ENCODE measurements at regions not wholly inside any gene's neighbourhood (a gene's known extent, or its start where the extent isn't known, plus 50 kb on each side); places are given as distances from the start of the nearest gene placed in this dataset.
"Not testable (repeated sequence)": the region's sequence is repeated elsewhere in the genome, so short reads cannot be mapped to it uniquely, and the experiment has no call there.

DNA sequence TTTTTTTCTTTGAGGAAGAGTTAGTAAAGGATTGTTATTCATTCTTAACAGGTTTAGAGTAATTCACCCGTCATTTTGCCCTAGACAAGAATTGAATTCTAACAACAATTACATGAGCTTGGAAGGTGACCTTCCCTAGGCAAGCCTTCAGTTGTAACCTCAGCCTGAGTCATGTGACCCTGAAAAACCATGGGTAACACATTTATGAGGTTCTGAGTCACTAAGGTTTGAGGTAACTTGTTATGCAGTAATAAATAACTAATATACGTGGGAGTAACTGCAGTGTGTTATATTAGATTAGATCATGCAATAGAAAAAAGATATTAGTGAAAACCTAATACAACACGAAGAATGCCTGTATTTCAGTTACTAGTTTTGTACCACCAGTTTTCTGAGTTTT, 237.6 kb upstream of the NDN start:
- no peak for DNase-seq (ENCODE audit: low spot score)

DNA sequence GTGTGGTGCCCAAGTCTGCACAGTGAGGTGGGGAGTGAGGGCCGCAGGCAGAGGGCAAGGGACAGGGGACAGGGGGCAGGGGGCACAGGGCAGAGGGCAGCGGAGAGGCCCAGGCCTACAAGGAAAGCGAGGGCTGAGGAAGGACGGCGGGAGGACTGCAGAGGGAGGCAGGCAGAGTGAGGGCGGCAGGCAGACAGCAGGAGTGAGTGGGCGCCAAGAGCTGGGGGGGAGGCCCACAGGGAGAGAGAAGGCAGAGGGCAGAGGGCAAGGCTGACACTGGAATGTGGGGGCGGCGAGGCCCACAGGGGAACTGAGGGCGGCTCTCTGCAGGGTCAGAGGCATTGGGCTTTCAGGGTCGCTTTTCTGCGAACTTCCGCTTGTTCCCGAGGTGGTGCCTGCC, 267.8 kb upstream of the NDN start:
- DNase-seq (ENCODE audit: low spot score) = no peak

DNA sequence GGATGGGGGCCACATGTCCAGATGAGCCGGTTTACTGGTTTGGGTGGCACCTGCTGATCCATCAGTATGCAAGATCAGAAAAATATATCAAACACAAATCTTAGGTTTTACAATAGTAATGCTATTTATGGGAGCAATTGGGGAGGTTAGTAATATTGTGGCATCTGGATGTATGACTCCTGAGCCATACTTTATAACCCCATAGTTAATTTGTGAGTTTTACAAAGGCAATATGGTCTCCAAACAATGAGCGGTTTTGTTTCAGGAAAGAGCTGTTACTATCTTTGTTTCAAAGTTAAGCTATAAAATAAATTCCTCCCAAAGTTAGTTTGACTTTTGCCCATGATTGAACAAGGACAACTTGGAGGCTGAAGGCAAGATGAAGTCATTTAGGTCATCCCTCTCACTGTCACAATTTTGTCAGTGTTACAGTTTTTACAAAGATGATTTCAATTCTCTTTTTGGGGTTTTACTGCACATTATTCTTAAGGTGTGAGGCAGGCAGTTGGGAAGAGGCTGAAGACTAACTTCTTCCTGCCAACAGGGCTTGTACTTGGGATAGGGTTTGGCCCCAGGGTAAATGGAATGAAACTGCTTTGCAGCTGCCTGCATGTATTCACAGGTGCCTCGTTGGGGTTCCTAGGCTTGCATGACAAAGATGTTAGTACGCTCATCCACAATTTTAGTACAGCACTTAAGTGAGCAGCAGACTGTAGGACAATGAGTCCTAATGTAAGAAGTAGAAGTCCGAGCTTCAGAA, 296.6 kb upstream of the NDN start:
- no peak for DNase-seq (ENCODE audit: low spot score)

DNA sequence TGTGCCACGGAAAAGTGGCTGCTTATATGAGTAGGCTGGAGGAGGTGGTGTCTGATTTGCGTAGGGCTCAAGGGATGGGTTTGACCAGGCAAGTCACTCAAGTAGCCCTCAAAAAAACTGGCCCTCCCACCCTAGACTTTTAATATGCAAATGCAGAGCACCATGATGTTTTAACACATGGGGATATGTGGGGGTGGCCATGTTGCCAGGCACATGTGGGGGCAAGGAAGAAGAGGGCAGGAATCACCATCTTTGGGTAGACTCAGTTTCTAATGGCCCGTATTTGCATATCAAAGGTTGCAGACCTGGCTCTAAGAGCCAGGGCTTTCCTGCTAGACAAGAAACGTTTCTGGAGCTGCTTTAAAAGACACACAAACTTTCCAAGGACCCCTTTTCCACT, 307.2 kb upstream of the NDN start:
- DNase-seq (ENCODE audit: low spot score) = no peak

DNA sequence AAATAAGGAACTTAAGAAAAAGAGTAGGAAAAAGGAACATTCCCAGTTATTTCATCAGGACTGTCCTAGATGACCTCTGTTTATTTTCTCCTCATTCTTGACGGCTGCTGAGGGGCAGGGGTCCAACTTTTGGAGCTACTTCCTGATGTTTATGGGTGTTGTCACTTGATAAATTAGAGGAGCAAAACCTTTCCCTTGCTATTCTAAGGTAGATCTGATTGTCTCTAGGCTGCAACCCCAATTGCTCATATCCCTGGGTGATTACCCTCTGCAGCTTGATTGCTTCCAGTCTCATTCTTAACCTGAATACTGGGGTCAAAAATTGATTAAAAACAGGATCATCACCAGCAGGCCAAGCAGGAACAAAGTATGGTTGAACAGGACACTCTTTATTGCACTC, 311.0 kb upstream of the NDN start:
- no peak for DNase-seq (ENCODE audit: low spot score)

DNA sequence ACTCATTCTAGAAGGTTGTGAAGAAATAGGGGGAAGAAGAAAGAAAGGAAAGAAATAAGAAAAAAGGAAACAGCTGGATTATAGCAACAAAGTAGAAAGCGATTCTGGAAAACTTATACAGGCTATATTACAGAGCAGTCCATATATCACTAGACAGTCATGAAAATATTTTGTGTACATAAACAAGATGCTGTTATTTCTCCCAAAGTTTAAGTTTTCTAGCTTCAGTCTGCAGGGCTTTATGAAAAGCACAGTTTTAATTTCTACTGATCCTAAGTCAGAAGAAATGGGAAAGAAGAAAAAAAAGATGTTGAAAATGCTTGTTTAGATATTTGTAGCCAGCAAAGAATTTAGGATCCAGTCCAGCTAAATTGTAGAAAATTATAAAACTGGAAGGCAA, 321.4 kb upstream of the NDN start:
- DNase-seq (ENCODE audit: low spot score) = no peak

DNA sequence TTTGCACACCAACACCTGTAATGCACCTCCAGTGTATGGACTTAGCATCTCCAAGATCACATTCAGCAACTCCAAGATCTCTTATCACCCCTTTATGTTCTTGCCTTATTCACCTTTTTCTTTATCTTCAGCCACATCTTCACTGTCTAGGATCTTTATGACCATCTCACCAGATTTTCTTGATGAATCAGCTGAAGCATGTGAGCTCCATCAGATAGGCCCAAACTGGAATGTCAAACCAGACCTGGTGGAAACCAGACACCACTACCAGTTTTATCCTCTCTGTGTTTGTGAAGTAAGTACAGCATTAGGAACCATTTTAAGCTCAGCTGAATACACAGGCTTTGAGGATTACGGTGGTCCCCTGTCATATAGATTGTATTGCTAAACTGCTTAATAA, 330.4 kb upstream of the NDN start:
- DNase-seq (ENCODE audit: low spot score) = no peak

DNA sequence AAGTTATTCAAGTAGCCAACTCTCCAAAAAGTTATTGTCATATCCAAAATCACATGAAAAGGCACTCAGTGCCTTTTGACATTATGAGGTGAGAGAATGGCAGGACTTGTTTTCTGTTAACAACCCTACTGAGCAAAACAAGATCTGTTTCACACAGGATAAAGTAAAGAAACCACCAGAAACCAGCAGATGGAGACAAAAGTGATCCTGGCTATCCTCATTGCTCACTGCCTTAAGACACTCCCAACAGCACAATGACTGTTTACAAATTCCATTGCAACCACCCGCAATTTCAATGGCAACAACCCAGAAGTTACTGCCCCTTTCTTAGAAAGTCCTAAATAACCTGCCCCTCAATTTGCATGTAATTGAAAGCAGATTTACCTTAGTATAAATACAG, 352.6 kb upstream of the NDN start:
- no peak for DNase-seq (ENCODE audit: low spot score)

DNA sequence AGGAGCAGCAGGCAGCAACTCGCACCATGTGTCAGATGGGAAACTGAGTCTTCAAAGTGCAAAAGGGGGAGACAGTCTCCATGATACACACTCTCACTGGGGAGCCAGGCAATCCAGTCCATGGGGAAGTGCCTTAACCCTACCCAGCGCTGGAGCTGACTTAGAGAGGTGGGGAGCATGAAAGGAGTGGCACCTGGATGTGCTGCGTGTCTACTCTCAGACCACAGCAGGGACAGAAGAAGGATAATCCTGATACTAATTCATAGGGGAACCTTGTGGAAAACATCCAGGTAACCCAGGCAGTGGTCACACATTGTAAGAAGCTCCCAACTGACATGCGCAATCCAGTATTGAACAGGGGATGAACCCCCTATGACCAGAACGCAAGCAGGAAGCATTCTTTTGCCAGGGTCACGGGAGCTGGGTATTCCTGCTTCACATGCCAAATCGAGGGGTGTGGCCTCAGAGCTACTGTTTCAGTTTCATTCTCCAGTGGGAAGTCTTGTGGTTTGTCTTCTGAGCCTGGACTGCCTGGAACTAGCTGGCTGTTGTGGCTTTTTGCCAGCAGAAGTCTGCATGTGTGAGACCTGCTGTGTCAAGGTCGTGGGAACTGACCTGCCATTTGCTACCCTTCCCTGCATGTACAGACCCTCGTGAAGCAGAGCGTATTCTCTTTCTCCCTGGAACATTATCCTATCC, 367.6 kb upstream of the NDN start:
- DNase-seq (ENCODE audit: low spot score) = no peak

DNA sequence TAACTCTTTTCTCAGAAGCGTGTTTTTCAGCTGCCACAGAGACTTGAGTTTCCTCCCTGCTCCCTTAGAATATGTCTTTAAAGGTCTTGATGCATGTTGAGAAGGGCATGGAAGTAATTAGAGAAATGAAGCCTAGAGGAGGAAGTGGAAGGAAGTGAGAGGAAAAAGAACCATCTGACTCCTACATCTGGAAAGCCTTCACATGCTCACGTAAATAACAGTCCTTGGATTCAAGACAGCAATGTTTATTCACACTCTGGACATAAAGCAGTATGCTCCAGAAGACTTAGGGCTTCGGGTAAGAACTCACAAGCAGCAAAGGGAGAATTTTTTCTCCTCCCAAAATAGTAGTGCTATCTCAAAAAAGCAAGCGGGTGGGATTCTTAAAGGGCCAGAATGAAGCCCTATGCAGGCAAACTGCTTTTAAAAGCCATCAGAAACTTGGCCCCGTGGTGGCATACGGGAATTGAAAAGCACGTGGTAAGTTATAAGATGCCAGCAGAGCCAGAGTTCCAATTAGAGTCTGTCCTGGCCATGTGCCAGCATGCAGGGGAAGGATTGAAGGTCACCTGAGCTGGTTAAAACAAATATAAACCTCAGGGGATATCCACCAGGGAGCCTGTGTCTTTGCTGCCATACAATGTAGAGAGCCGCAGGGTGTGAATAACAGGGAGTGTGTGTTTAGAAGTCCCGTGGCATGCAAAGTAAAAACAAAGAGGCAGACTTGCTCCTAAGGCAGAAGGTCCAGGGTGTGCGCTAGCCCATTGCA, 380.8 kb upstream of the NDN start:
- no peak for DNase-seq (ENCODE audit: low spot score)

DNA sequence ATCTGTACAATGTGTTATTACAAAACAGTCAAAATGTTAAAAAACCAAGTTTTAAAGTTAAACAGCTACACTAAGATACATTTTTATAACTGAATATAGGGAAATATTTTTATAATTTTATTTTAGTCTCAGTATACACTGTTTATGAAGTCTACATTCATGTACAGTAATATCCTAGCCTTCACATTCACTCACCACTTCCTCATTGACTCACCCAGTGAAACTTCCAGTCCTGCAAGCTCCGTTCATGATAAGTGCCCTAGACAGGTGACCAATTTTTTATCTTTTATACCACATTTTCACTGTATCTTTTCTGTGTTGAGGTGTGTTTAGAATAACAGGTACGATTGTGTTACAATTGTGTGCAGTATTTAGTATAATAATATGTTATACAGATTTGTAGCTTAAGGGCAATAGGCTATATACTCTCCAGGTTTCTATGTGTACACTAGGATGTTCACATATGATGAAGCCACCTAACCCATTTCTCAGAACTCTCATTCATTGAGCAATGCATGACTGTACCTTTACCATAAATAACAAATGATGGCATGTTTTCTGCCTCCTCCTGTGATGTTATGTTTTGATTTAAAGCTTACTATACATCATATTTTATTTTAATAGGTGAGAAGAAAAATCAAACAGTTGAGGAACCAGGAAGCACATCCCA, 388.4 kb upstream of the NDN start:
- DNase-seq (ENCODE audit: low spot score) = no peak

DNA sequence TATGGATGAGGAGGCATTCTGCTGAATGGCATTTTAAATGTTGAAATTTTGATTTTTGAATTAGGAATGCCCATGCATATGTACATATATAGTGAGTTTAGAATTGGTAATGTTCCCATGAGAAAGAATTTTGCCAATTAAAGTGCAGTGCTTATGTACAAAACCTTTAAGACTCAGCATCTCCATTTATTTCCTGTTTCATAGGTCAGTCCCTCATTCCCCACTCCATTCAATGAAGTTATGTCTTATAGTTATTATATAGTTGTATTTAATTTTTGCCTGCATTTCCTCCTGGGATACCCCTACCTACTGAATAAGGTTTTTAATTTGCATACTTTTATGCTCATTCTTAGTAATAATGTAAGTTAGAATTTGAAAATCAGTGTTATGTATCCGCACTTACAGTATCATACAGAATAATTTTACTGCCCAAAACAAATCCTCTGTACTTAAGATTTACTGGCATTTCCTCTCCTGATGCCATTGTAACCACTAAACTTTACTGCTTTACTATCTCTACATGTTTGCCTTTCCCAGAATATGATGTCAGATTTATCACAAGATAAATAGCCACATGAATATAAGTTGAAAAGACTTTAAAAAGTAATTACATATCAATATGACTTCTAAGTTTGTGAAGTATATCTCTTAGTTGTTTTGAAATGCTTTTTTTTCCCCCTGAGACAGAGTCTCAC, 389.1 kb upstream of the NDN start:
- DNase-seq (ENCODE audit: low spot score) = no peak

DNA sequence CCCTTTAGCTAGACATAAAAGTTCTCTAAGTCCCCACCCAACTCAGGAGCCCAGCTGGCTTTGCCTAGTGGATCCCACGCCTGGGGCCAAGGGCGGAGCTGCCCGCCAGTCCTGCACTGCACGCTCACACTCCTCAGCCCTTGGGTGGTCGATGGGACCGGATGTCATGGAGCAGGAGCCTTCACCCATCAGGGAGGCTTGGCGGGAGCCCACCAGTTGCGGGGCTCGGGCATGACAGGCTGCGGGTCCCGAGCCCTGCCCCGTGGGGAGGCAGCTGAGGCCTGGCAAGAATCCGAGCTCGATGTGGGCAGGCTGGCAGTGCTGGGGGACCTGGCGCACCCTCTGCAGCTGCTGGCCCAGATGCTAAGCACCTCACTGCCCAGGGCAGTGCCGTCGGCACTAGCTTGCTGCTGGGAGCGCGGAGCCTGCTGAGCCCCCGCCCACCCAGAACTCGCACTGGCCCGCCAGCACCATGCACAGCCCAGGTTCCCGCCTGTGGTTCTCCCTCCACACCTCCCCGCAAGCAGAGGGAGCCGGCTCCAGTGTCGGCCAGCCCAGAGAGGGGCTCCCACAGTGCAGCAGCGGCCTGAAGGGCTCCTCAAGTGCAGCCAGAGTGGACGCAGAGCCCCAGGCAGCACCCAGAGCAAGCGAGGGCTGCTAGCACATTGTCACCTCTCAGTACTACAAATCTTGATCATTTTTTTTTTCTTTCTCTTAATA, 391.4 kb upstream of the NDN start:
- no peak for DNase-seq (ENCODE audit: low spot score)

DNA sequence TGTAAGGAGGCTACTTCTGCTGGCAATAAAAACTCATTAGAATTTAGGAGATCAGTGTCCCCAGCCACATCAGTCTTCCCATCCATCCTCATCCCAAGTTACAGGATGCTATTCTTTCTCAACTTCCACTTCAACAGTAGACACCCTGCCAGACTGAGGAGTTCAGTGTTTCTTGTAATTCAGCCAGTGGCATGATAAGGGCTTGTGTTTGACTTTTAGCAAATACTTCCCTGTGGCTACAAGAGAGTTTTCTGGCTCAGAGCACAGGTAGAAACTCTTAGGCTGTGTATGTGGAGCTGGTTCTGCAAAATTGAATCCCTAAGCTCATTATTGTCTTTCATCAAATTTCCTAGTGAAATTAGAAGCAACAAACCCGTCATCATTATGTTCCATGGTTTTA, 401.8 kb upstream of the NDN start:
- not testable (repeated sequence) for DNase-seq (ENCODE audit: low spot score)

DNA sequence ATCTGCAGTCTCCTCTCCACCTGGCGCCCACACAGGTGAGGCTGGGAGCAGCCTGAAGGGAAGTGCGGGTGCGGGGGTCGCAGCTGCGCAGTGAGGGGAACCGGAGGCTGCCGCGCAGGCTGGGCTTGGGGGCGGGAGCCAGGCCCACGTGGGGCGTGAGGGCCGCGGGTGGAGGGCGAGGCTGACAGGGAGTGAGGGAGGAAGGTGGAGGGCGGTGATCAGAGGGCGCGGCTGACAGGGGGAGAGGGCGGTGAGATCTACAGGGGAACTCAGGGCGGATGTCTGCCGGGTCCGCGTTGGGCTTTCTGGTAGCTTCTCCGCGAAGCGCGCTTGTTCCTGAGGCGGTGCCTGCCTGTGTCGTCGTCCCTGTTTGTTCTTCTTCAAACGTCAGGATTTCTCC, 414.4 kb upstream of the NDN start:
- not testable (repeated sequence) for DNase-seq (ENCODE audit: low spot score)

DNA sequence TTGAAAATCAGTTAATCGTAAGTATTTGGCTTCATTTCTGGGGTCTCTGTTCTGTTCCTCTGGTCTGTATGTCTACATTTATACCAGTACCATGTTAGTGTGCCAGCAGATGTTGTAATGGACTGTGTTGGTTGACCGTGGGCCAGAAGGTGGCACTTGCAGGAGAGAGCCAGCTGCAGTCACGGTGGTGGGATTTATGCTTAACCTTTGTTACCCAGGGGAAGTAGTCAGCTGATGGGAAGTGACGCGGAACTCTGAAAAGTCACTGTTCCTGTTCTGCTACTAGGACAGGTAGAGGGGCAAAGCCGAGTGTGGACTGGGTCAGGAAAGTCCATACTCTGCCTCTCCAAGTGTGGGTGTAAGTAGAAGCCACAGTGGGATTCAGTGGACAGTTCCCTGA, 420.4 kb upstream of the NDN start:
- not testable (repeated sequence) for DNase-seq (ENCODE audit: low spot score)

DNA sequence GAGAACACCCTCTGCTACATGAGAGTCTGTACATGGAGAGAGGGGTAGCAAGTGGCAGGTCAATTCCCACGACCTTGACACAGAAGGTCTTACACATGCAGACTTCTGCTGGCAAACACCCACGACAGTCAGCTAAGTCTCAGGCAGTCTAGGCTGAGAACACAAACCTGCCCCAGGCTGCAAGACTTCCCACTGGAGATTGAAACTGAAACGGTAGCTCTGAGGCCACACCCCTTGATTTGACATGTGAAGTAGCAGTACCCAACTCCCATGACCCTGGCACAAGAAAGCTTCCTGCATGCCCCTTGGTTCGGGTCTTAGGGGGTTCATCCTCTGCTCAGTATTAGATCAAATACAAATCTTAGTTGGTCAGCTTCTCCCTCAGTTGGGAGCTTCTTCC, 420.8 kb upstream of the NDN start:
- not testable (repeated sequence) for DNase-seq (ENCODE audit: low spot score)

DNA sequence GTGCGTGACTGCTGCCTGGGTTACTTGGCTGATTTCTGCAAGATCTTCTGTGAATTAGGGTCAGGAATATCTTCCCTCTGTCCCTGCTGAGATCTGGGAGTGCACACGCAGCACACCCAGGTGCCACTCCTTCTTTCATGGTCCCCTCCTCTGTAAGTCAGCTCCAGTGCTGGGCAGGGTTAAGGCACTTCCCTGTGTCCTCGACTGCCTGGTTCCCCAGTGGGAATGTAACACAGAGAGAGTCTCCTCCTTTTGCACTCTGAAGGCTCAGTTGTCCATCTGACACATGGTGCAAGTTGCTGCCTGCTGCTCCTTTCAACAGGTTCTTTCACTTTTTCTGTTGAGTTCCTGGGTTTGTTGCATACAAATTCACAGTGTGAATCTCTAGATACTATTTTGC, 421.2 kb upstream of the NDN start:
- not testable (repeated sequence) for DNase-seq (ENCODE audit: low spot score)

DNA sequence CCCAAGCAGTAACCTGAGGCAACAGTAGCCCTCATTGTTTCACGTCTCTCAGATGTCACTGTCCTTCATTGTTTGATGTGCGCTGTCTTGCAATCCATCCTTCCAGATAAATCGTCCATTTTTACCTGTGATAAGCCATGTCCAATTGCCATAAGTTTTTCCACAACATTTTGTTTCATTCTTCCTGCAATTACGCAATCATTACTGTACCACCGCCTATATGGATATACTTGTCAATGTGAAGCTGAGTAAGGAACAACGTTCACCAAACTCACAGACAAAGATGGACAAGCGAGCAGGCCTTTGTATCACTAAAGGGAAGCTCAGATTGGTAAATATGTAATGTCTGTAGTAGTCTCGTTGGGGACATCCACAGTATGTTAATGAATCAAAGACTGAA, 452.5 kb upstream of the NDN start:
- not testable (repeated sequence) for DNase-seq (ENCODE audit: low spot score)

DNA sequence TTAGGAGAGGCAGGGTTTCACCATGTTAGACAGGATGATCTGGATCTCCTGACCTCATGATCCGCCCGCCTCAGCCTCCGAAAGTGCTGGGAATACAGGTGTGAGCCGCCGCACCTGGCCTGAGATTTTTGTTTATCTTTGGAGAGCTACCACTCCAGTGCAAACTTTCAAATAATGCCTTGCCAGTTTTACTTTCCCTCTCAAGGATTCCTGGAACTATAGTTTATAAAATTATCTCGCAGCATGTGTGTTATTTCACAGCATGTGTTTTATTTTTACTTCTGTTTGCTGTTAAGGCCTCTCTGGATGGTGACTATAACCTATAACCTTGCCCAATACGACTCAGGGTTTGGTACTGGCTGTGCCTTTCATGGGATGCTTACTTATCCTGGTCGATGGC, 458.0 kb upstream of the NDN start:
- DNase-seq (ENCODE audit: low spot score) = not testable (repeated sequence)

DNA sequence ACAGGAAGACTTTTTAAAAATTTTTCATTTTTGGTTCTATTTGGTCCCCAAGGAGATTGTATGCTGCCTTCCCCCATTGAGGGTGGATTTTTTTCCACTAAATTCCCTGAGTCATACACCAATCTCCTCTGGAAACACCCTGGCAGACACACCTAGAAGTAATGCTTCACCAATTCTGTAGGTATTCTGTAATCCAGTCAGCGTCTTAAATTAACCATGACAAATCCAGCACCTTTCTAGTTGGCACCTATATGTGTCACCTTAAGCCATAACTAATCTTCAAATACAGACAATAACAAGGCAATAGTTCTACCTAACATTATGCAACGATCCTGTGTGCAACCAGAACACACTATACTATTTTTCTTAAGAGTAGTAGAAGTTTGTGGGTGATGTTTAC, 459.1 kb upstream of the NDN start:
- no peak for DNase-seq (ENCODE audit: low spot score)

Measured in kidney capillary endothelial cell (primary cell).